ENCODE measurements at regions not wholly inside any gene's neighbourhood (a gene's known extent, or its start where the extent isn't known, plus 50 kb on each side); places are given as distances from the start of the nearest gene placed in this dataset.

- H2AFZ ChIP-seq (ENCODE audit: low read length), result no peak overlapping the region
- CTCF ChIA-PET (ENCODE audit: partially characterized antibody), result interaction anchor here (0.7 to 2.4 kb wide), 3 partner anchors 37 to 284 kb away, joined by 4 to 14 read pairs (median 5); no protein-coding TSS in a partner anchor
- no peak for TF ChIP-seq POLR2AphosphoS5 (IDR thresholded peaks at IDR 0.05; ENCODE audit: low read depth, low read length)
- TF ChIP-seq SUZ12 (IDR thresholded peaks at IDR 0.05; ENCODE audit: low read length), result no peak
- TF ChIP-seq POLR2A (IDR thresholded peaks at IDR 0.05; ENCODE audit: control extremely low read depth in 1 of 2, low read depth in 2 of 2, low read length in 2 of 2), result no peak
- TF ChIP-seq BRCA1 (IDR thresholded peaks at IDR 0.05; ENCODE audit: low read depth, low read length), result no peak
- no peak for TF ChIP-seq EZH2 (IDR thresholded peaks at IDR 0.05; ENCODE audit: low read depth, low read length, severe bottlenecking)
- no peak for TF ChIP-seq HDAC6 (IDR thresholded peaks at IDR 0.05; ENCODE audit: low read depth, low read length)
- no peak for TF ChIP-seq SP2 (IDR thresholded peaks at IDR 0.05; ENCODE audit: low read length)
- no peak for TF ChIP-seq SRF (IDR thresholded peaks at IDR 0.05; ENCODE audit: low read depth, low read length)
- TF ChIP-seq, protein P1, sequence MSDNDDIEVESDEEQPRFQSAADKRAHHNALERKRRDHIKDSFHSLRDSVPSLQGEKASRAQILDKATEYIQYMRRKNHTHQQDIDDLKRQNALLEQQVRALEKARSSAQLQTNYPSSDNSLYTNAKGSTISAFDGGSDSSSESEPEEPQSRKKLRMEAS (IDR thresholded peaks at IDR 0.05), result no peak
- no peak for TF ChIP-seq SP4 (IDR thresholded peaks at IDR 0.05; ENCODE audit: low read length)
- no peak for TF ChIP-seq POU5F1 (IDR thresholded peaks at IDR 0.05; ENCODE audit: low read depth, low read length)
- no peak for TF ChIP-seq YY1 (IDR thresholded peaks at IDR 0.05; ENCODE audit: low read depth, low read length)
- TF ChIP-seq USF2 (IDR thresholded peaks at IDR 0.05; ENCODE audit: low read length), result no peak
- no peak for TF ChIP-seq KDM4A (IDR thresholded peaks at IDR 0.05; ENCODE audit: low read depth, low read length, severe bottlenecking)
Observed at GRCh38 chr12:69106482-69107118, 132.8 kb upstream of the CPSF6 start.

More at GRCh38 chr12:69106482-69107118, 132.8 kb upstream of the CPSF6 start:
- H3K4me2 ChIP-seq (ENCODE audit: insufficient read depth in 1 of 2, low read depth in 2 of 2, low read length in 2 of 2), result no peak overlapping the region
- H3K4ac ChIP-seq (replicated peaks; ENCODE audit: insufficient read length, low read depth, low read length), result no peak overlapping the region
- no peaks in the 10 kb centered on the region for H4K20me1 ChIP-seq (replicated peaks in 1 of 2; ENCODE audit: control insufficient read depth in 1 of 2, insufficient read depth in 2 of 2, low read length in 2 of 2)
- H3K4me3 ChIP-seq (ENCODE audit: extremely low read depth in 1 of 4, insufficient read depth in 2 of 4, low read depth in 3 of 4, low read length in 4 of 4), result no peak overlapping the region
- H3K9me3 ChIP-seq (ENCODE audit: insufficient read depth in 2 of 2, low read depth in 1 of 2, low read length in 1 of 2), result no peaks in the 10 kb centered on the region
- no peak overlapping the region for H2BK5ac ChIP-seq (ENCODE audit: low read depth, low read length)
- WGBS, 2 experiments (ENCODE audit: extremely low coverage in 1 of 2, insufficient coverage in 1 of 2, insufficient read length in 1 of 2, insufficient replicate concordance in 2 of 2, low coverage in 1 of 2, low lambda C conversion rate in 2 of 2, missing lambda C conversion rate in 1 of 2), result 98% methylated on average over 2 of the region's 2 CpGs; no CpG with 5 or more reads in 1 of the 2 experiments
- H3K23ac ChIP-seq (ENCODE audit: insufficient read length), result no peak overlapping the region
- H3K36me3 ChIP-seq (ENCODE audit: control insufficient read depth in 2 of 4, insufficient read depth in 4 of 4, low read length in 3 of 4), result no peaks in the 10 kb centered on the region
- H2BK15ac ChIP-seq (ENCODE audit: low read length), result no peak overlapping the region
- no peak overlapping the region for H2BK20ac ChIP-seq (ENCODE audit: low read length)
- H4K91ac ChIP-seq (replicated peaks; ENCODE audit: insufficient read length, low read length), result no peak overlapping the region
- peaks cover 0 to 6% (median 1%) of the 10 kb centered on the region in 4 experiments; a peak in 3 of 7 replicates for H3K4me1 ChIP-seq (replicated peaks in 1 of 4; ENCODE audit: control insufficient read depth in 3 of 4, insufficient read depth in 4 of 4, low read length in 3 of 4)
- H3K23me2 ChIP-seq (ENCODE audit: low read depth, low read length), result no peaks in the 10 kb centered on the region
- no peak overlapping the region for H3K56ac ChIP-seq (replicated peaks; ENCODE audit: insufficient read length, low read depth, low read length)
- H2BK12ac ChIP-seq (ENCODE audit: low read depth, low read length), result no peak overlapping the region
- no peak for FAIRE-seq
- no peak overlapping the region for H3K9ac ChIP-seq (replicated peaks in 1 of 4; ENCODE audit: extremely low read depth in 1 of 4, low read depth in 3 of 4, low read length in 3 of 4)
- no peak overlapping the region for H4K5ac ChIP-seq (ENCODE audit: insufficient read length, low read depth, low read length)
- no peak overlapping the region for H2AK5ac ChIP-seq (ENCODE audit: low read depth, low read length)
- H2BK120ac ChIP-seq (replicated peaks; ENCODE audit: low read depth, low read length), result no peak overlapping the region
- no peaks in the 10 kb centered on the region for H3K27me3 ChIP-seq (replicated peaks in 1 of 4; ENCODE audit: control insufficient read depth in 3 of 4, extremely low read depth in 1 of 4, insufficient read depth in 3 of 4, low read length in 3 of 4)
- no peaks in the 10 kb centered on the region for H3K79me2 ChIP-seq (ENCODE audit: control insufficient read depth in 1 of 2, insufficient read depth in 2 of 2, low read length in 2 of 2)
- no peak overlapping the region for H4K8ac ChIP-seq (ENCODE audit: extremely low read depth, insufficient read depth, low read length)
- H3K27ac ChIP-seq (ENCODE audit: low read depth, low read length), result no peak overlapping the region
- no peak overlapping the region for H3K18ac ChIP-seq (ENCODE audit: extremely low read depth, low read length)
- POLR2A ChIA-PET (ENCODE audit: partially characterized antibody), result no interaction called here
- no peak for DNase-seq (ENCODE audit: low read depth in 1 of 2, low spot score in 2 of 2)
- no peak overlapping the region for H3K14ac ChIP-seq (ENCODE audit: insufficient read length)
- no peaks in the 10 kb centered on the region for H3K79me1 ChIP-seq (ENCODE audit: low read depth, low read length)
